Right kidney (tissue), 1 donor: ENCODE measurements at regions not wholly inside any gene's neighbourhood (a gene's known extent, or its start where the extent isn't known, plus 50 kb on each side); places are given as distances from the start of the nearest gene placed in this dataset.

Experiments
- DNase-seq: peaks from one replicate; pipeline ENCODE4 v3.0.0-alpha.2; 2016

DNA sequence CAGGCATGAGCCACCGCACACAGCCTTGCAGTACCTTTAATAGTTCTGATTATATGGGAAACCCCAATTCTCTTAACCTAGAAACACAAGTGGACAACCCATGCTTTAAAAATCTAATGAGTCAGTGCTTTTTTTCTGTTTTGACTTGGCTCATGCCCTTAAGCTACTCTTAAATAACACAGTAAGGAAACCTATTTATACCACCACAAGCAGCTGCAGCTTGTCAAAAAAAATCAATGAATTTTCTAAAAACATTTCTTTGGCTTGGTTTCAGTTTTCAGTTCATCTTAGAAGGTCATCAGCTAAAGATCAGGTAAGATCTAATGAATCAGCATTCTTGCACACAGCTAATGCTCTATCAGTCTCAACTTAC, 124.1 kb upstream of the DST start:
- no peak for DNase-seq

DNA sequence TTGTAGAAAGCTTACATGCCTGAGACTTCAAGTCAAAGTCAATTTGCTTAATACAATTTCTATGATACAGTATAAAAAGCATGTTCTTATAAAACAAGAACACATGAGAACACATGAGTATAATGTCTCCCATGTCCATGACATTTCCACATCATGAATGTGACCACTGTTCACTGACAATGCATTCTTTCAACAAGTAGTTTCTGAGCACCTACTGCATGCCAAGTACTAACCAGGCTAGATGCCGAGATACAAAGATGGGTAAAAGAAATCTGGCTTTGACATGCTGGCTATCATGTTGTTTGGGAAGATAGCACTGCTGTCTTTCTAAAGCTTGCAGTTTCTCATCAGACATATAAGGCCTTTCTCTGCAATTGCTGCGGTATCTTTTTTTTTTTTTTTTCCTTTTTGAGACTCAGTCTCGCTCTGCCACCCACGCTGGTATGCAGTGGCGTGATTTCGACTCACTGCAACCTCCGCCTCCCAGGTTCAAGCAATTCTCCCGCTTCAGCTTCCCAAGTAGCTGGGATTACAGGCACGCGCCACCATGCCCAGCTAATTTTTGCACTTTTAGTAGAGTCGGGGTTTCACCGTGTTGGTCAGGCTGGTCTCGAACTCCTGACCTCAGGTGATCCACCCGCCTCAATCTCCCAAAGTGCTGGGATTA, 123.6 kb upstream of the DST start:
- DNase-seq: no peak

DNA sequence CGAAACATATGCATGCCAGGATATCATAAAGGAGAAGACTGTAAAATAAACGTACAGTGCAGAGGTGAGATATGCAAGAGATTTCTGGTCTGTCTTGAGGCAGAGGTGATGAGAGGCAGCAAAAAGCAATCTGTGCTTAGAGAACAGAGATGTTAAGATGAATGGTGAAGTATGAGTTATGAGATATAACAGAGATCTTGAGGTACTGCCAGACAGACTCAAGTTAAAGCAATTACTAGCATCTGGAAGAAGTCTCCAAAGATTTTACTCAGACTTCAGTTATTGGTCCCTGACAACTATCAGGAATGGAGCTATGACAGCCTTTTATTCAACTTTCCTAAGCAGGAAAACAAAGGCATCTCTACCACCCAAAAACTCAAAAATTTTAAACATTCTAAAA, 122.8 kb upstream of the DST start:
- DNase-seq: no peak

DNA sequence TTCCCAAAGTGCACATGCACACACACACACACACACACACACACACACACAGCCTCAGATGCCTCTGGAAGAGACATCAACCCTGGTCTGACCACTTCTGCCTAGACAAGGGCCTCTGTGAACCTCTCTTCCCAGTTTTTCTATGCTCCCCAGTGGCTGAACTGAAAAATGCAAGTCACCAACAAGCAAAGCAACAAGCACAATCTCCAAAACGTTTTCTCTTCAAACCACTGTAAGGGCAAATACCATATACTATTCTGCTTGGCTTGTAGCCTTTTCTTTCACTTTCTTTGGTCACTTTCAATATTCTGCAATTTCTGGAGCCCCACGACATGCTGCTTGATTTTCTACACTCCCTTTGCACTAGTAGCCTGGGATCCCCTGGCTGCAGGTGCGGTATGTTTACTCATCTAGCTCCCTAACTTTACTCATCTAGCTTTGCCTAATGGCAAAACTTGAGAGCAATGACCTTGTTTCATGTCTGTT, 121.4 kb upstream of the DST start:
- no peak for DNase-seq

DNA sequence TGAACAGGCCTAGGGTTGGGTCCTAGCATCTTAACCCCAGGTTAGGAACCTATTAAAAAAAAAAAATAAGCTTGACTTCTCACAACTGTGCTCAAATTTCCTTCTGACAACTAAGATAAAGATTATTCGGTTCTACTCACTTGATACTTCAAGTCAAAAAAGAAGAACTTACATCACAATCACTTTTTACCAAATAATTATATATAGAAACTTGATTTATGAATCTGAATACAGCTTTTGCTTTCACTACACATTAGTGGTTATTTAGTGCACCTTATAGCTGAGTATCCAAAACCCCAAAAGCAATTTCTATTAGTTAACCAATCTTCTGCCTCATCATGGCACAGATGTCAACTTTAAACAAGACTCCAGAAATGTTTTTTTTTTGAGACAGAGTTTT, 119.0 kb upstream of the DST start:
- DNase-seq: no peak

DNA sequence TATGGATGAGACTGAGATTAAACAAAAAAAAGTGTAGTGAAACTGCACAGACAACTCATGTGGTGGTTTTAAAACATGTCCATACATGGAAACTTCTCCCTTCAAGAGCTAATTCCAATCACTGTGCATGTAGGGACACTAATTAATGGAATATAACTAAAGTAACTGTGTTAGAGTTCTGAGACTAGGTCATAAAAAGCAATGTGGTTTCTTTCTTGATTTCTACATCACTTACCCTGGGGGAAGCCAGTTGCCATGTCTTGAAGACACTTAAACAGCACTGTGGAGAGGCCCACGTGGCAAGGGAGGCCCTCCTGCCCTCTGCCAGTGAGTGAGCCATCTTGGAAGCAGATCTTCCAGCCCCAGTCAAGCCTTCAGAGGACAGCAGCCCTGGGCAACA, 118.2 kb upstream of the DST start:
- DNase-seq: no peak

- no peak for DNase-seq
Measured at GRCh38 chr6:56759521-56759920, 116.8 kb upstream of the DST start.

GRCh38 chr6:56758553-56758952, 115.9 kb upstream of the DST start:
- no peak for DNase-seq

- DNase-seq: no peak
Measured at GRCh38 chr6:56758120-56758519, 115.4 kb upstream of the DST start.

- DNase-seq: no peak
Measured at GRCh38 chr6:56757588-56757984, 114.9 kb upstream of the DST start.

DNA sequence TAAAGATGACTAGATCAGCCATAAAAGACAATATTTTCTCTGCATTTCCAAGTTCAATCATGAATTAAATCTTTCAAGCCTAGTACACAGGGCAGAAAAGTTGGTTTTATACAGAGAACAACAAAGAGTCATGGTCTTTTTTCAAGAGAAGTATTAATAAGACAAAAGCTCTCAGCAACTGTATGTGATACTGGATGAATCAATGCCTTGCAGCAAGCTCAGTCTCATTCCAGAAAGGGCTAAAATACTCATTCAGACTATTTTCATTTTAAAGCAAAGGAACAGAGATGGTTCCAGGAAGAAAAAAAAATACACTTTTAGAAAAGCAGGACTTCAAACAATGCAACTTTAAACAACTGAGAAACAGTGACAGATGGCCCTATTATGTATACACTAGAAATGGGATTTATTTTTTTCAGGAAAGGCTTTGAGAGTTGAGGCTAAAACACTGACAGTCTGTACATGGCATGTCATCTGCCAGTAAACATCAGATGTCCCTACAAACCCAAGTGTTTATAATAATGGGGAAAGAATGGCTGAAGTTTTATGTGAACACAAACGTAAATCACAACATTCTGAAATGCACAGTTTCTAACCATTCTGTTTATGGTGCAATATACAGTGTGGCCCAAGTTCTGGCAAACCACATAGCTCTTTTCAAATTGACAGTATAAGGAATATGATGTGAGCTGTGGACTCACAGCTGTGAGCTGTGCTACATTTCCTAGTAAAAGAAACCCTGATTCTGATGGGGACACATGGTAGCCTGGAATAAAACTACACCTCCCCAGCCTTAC, 114.3 kb upstream of the DST start:
- DNase-seq: no peak

DNA sequence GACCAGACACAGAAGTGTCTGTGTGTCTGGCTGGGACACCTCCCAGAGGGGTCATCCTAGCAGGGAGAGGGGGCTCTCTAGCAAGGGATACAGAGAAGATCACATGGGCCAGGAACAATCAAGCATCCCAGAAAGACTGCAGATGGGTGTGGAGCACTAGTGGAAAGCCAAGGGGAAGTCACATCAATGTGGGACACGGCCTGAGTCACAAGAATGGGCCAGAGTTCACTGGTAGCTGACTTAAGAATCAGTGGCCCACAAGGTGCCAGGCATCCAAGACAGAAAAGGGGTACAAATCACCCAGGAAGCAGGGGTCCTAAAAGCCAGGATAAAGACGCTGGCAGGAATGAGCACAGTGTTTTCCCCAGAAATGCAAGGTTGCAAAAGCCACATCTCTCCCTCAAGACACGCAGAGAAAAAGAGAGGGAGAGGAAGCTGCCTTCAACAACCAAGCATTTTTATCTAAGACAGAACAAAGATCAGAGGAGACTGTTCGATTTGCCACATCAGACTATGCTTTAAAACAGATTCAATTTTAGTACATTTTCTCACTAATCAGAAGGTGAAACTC, 113.6 kb upstream of the DST start:
- DNase-seq: no peak

DNA sequence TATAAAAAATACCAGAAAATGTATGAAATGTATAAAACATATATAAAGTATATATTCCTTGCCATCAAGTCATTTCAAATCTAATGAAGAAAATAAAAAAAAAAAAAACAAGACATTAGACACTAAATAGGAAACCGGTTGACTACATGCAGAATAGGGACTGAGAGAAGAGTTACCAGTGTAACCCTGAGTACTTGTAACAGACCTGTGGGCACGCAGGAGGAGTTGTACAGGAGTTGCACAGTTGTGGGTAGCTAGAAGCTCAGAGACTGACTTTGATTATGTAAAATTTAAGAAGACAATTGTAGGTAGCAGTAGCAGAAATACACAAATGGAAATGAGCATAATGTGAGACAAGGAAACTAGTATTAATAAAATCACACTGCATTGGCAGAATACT, 112.4 kb upstream of the DST start:
- DNase-seq: no peak

DNA sequence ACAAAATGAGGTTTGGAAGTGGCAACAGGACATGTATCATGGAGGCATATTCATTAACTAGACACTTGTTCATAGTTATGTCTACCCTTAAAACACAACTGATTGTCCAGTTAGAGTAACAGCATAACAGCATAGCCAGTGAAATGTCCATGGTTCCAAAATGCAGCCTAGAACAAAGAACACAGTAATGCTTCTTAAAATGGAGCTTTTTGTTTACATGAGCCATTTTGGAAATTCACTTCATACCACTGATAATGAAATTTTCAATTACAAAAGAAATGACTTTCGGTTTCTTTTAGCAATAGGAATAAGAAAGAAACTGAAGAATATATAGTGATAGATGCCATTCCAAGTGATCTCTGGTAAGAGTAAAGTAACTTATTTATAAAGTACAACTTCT, 111.1 kb upstream of the DST start:
- DNase-seq: no peak

- DNase-seq: no peak
Measured at GRCh38 chr6:56752534-56752933, 109.8 kb upstream of the DST start.

- DNase-seq: no peak
Measured at GRCh38 chr6:56752009-56752408, 109.3 kb upstream of the DST start.

DNA sequence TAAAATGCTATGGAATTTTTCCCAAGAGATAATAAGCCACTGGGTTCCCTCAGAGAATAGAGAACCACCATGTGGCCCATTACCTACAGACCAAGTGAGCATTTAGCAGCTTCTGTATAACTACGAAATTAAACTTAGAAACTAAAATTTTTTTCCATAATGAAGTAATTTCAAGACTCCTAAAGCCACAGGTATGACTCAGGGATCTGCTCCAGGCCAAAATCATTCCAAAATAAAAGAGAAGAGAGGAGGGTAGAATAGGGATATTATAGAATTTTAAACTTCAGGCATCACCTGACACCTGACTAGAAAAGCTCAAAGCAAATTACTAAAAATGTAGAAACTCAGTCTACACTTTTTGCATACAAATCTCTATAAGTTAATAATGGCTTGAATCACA, 108.9 kb upstream of the DST start:
- DNase-seq: no peak

- DNase-seq: no peak
Measured at GRCh38 chr6:56750686-56751085, 108.0 kb upstream of the DST start.

- no peak for DNase-seq
Measured at GRCh38 chr6:56749632-56750151, 107.0 kb upstream of the DST start.

DNA sequence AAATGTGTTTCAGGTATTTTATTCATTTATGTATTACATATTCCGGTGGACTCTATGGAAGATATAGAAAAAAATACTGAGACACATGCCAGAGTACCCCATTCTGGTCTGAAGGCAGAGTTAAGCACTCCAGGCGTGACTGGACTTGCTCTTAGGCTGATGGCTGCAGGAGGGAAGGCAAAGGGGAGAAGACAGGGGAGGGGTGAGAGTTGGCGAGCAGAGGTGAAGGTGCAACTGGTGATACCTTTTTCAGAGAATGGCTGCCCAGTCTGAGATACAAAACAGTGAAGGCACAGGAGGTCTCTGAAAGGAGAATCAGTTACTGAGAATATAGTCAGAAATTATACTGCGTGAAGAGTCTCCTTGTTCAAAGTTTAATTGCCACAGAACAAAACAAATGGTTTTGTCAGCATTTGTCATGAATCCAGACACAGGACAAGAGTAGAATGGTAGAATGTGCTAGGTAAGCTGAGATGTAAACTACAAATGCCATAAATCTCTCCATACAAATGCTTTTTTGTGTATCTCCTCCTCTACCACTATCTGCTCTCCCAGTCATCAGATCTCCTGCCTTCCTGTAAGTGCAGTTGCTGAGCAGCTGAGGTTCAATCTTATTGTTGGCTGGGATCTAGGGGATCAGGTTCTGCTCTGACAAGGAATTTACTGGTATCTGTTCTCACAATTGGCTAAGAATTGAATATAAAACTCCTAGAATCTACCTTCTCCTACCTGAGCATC, 104.2 kb upstream of the DST start:
- DNase-seq: no peak

DNA sequence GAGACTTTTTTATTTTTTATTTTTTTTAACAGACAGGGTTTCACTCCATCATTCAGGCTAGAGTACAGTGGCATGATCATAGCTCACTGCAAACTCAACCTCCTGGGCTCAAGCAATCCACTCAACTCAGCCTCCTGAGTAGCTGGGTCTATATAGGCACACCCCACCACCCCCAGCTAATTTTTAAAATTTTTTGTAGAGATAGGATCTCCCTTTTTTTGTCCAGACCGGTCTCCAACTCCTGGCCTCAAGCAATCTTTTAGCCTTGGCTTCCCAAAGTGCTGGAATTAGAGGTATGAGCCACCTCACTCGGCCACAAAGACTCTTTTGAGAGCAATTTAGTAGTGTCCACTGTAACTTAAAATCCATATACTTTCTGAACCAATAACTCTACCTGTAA, 103.3 kb upstream of the DST start:
- DNase-seq: no peak

GRCh38 chr6:56745081-56745480, 102.4 kb upstream of the DST start:
- DNase-seq: no peak

DNA sequence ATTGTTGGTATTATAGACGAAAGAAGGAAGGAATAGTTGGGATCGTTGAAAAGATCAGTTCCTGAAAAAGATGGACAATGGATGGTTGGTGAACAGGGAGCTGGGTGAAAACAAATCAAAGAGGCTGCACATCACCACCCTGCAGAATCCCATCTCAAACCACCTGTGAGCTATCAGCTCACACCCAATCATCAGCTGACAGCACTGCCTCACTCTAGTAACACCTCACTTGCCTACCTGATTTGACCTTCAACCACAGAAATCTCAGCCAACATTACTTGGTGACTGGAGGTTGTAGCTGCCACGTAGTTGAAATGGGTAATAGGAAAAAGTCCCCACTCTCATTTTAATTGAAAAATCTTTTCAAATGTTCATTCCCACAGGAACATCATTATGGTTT, 101.8 kb upstream of the DST start:
- no peak for DNase-seq
